ENCODE measurements at regions not wholly inside any gene's neighbourhood (a gene's known extent, or its start where the extent isn't known, plus 50 kb on each side); places are given as distances from the start of the nearest gene placed in this dataset.

DNA sequence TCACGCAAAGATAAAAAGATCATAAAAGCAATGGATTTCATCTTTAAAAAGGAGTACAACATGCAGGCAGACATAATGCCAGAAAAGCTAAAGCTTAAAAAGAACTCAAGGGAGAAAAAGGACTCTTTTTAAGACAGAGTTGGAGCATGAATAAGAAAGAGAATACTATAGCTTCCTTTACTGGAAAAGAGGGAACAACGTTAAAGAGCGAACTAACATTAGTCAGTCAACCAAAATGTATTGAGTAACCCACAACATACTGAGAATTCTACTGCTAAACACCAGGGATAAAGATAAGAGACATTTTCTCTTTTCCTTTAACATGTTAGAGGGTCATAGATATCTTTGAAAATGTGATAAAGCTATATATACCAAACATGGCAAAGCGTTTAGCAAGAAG lies 182.0 kb downstream of the DUSP10 start:
- no peak overlapping the region for H3K27ac ChIP-seq (ENCODE audit: low read depth, low read length, poor library complexity, severe bottlenecking)
- no peaks in the 10 kb centered on the region for H3K27me3 ChIP-seq (ENCODE audit: insufficient read depth, low read length)
- H3K4me1 ChIP-seq (ENCODE audit: insufficient read depth, low read length, severe bottlenecking), result peaks cover 32% of the 10 kb centered on the region
- H2AFZ ChIP-seq (ENCODE audit: low read length), result no peak overlapping the region
- no peaks in the 10 kb centered on the region for H3K9me2 ChIP-seq (ENCODE audit: low read depth, low read length)
- no peaks in the 10 kb centered on the region for H3K9me3 ChIP-seq (ENCODE audit: low read length)
- H3K4me2 ChIP-seq (ENCODE audit: low read length), result no peak overlapping the region
- no peaks in the 10 kb centered on the region for H3K36me3 ChIP-seq (ENCODE audit: insufficient read depth, low read length)
- TF ChIP-seq, protein P1, sequence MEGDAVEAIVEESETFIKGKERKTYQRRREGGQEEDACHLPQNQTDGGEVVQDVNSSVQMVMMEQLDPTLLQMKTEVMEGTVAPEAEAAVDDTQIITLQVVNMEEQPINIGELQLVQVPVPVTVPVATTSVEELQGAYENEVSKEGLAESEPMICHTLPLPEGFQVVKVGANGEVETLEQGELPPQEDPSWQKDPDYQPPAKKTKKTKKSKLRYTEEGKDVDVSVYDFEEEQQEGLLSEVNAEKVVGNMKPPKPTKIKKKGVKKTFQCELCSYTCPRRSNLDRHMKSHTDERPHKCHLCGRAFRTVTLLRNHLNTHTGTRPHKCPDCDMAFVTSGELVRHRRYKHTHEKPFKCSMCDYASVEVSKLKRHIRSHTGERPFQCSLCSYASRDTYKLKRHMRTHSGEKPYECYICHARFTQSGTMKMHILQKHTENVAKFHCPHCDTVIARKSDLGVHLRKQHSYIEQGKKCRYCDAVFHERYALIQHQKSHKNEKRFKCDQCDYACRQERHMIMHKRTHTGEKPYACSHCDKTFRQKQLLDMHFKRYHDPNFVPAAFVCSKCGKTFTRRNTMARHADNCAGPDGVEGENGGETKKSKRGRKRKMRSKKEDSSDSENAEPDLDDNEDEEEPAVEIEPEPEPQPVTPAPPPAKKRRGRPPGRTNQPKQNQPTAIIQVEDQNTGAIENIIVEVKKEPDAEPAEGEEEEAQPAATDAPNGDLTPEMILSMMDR (IDR thresholded peaks at IDR 0.05; ENCODE audit: low read length), result no peak
- no peak for TF ChIP-seq EZH2 (IDR thresholded peaks at IDR 0.05; ENCODE audit: borderline replicate concordance, low read length)
- H3K4me3 ChIP-seq (ENCODE audit: low read depth, low read length, poor library complexity, severe bottlenecking), result no peak overlapping the region
- H3K9ac ChIP-seq (ENCODE audit: low read length), result no peak overlapping the region
- no peaks in the 10 kb centered on the region for H3F3A ChIP-seq (ENCODE audit: insufficient read depth, low read length)
- H4K20me1 ChIP-seq (ENCODE audit: insufficient read depth, low read length), result no peaks in the 10 kb centered on the region
- H3K79me2 ChIP-seq (ENCODE audit: insufficient read depth, low read length), result no peaks in the 10 kb centered on the region

DNA sequence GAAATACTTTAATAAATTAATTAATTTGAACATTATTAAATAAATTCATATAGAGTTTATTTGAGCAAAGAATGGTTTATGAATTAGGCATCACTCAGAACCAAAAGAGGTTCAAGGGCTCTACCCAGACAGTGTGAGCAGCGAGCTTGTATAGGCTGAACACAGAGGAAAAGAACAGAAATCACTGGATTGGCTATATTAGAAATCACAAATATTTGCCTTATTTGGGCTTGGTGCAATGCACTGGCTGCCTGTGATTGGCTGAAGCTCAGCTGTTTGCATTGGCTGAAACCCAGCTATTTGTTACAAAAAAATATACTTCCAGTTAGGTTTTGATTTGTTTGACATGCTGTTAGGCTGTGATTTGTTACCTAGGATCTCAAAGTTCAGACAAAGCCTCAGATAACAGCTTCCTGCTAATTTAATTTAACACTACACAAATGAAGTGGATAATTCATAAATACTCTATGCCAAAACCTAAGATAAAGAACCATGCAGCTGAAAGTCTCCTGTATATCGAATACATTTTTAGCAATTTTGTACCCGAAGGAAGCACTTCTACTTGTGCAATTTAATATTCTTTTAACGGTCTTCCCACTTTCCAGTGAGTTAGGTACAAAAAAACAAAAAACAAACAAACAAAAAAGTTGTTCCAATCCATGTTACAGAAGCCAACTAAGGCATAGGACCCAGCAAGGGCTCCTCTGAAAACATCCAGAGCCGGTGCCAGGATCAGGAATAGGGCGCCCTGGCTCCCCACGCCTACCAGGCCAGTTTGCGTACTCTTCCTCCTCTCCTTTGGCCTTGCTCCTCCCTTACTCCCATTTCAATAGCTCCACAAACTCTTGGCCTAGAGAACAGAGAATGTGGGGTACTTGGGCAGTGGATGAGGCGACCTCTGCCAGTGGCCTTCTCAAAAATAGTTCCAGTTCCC lies 179.1 kb downstream of the DUSP10 start:
- Histone ChIP-seq H3F3A (ENCODE audit: insufficient read depth, low read length) (no peaks in the 10 kb centered on the region), H3K27me3 (ENCODE audit: insufficient read depth, low read length) (no peaks in the 10 kb centered on the region), H3K9me2 (ENCODE audit: low read depth, low read length) (no peaks in the 10 kb centered on the region), H3K79me2 (ENCODE audit: insufficient read depth, low read length) (no peaks in the 10 kb centered on the region), H2AFZ (ENCODE audit: low read length) (no peak overlapping the region), H3K4me1 (ENCODE audit: insufficient read depth, low read length, severe bottlenecking) (peaks cover 48% of the 10 kb centered on the region), H3K9me3 (ENCODE audit: low read length) (no peaks in the 10 kb centered on the region), H3K9ac (ENCODE audit: low read length) (no peak overlapping the region), H3K36me3 (ENCODE audit: insufficient read depth, low read length) (no peaks in the 10 kb centered on the region), H3K4me2 (ENCODE audit: low read length) (no peak overlapping the region), H3K4me3 (ENCODE audit: low read depth, low read length, poor library complexity, severe bottlenecking) (no peak overlapping the region), H4K20me1 (ENCODE audit: insufficient read depth, low read length) (no peaks in the 10 kb centered on the region), H3K27ac (ENCODE audit: low read depth, low read length, poor library complexity, severe bottlenecking) (peak overlapping the region; percentile 53)
- TF ChIP-seq, protein P1 (IDR thresholded peaks at IDR 0.05; ENCODE audit: low read length), result no peak
- no peak for TF ChIP-seq EZH2 (IDR thresholded peaks at IDR 0.05; ENCODE audit: borderline replicate concordance, low read length)

DNA sequence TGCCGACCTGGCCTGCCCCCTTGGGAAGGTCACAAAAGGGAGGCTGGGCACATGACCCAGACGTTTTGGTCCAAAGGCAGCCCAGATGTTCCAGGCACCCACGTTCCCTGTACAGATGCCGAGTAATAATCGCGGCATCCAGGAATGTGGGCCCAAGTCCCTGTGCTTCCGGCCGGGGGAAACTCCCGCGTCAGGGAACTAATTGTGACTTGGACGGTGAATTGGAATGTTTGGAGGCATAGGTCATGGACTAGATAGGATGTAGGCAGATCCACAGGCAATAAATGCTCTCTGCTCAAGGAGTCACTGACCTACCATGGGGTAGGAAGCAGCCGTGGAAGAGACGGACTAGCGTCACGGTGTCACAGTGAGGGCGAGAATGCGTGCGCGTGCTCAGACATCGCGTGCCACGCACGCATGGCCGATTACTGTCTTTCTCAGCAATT lies 178.4 kb downstream of the DUSP10 start:
- H3K27ac ChIP-seq (ENCODE audit: low read depth, low read length, poor library complexity, severe bottlenecking), result no peak overlapping the region
- H3K4me1 ChIP-seq (ENCODE audit: insufficient read depth, low read length, severe bottlenecking), result peaks cover 54% of the 10 kb centered on the region
- H3K27me3 ChIP-seq (ENCODE audit: insufficient read depth, low read length), result no peaks in the 10 kb centered on the region
- H3K79me2 ChIP-seq (ENCODE audit: insufficient read depth, low read length), result no peaks in the 10 kb centered on the region
- no peaks in the 10 kb centered on the region for H3K9me3 ChIP-seq (ENCODE audit: low read length)
- no peaks in the 10 kb centered on the region for H3K36me3 ChIP-seq (ENCODE audit: insufficient read depth, low read length)
- no peak overlapping the region for H2AFZ ChIP-seq (ENCODE audit: low read length)
- H3K4me3 ChIP-seq (ENCODE audit: low read depth, low read length, poor library complexity, severe bottlenecking), result no peak overlapping the region
- no peaks in the 10 kb centered on the region for H3F3A ChIP-seq (ENCODE audit: insufficient read depth, low read length)
- H3K4me2 ChIP-seq (ENCODE audit: low read length), result no peak overlapping the region
- no peak for TF ChIP-seq EZH2 (IDR thresholded peaks at IDR 0.05; ENCODE audit: borderline replicate concordance, low read length)
- no peaks in the 10 kb centered on the region for H4K20me1 ChIP-seq (ENCODE audit: insufficient read depth, low read length)
- H3K9me2 ChIP-seq (ENCODE audit: low read depth, low read length), result no peaks in the 10 kb centered on the region
- H3K9ac ChIP-seq (ENCODE audit: low read length), result no peak overlapping the region
